ENCODE measurements at regions not wholly inside any gene's neighbourhood (a gene's known extent, or its start where the extent isn't known, plus 50 kb on each side); places are given as distances from the start of the nearest gene placed in this dataset.

DNA sequence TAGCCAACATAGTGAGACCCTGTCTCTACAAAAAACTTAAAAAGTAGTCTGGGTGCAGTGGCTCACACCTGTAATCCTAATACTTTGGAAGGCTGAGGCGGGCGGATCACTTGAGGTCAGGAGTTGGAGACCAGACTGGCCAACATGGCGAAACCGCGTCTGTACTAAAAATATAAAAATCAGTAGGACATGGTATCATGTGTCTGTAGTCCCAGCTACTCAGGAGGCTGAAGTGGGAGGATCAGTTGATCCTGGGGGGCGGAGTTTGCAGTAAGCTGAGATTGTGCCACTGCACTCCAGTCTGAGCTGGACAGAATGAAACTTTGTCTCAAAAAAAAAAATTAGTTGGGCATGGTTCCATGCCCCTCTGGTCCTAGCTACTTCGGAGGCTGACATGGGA, 57.9 kb upstream of the MIER3 start:
- no peaks in the 10 kb centered on the region for H3K27me3 ChIP-seq (ENCODE audit: control insufficient read depth in 1 of 2, insufficient read depth in 2 of 2, low read length in 2 of 2)
- H3K27ac ChIP-seq (ENCODE audit: low read depth in 1 of 2, low read length in 2 of 2), result no peak overlapping the region
- Mint-ChIP-seq H3K4me1 (ENCODE audit: low read depth) (no peaks in the 10 kb centered on the region), H3K4me3 (no peak overlapping the region), H3K27ac (no peak overlapping the region), H3K9me3 (no peaks in the 10 kb centered on the region), H3K36me3 (ENCODE audit: low read depth) (no peaks in the 10 kb centered on the region), H3K27me3 (no peaks in the 10 kb centered on the region)
- intact Hi-C loops (cut with DNase I, micrococcal nuclease), result no loop called here
- POLR2A ChIA-PET, result no interaction called here
- CTCF ChIA-PET, result interaction anchor here (0.5 kb wide), 1 partner anchor 191 kb away, joined by 3 read pairs; no protein-coding TSS in a partner anchor
- no peaks in the 10 kb centered on the region for H3K36me3 ChIP-seq (ENCODE audit: insufficient read depth, low read length)
- TF ChIP-seq, protein P1, sequence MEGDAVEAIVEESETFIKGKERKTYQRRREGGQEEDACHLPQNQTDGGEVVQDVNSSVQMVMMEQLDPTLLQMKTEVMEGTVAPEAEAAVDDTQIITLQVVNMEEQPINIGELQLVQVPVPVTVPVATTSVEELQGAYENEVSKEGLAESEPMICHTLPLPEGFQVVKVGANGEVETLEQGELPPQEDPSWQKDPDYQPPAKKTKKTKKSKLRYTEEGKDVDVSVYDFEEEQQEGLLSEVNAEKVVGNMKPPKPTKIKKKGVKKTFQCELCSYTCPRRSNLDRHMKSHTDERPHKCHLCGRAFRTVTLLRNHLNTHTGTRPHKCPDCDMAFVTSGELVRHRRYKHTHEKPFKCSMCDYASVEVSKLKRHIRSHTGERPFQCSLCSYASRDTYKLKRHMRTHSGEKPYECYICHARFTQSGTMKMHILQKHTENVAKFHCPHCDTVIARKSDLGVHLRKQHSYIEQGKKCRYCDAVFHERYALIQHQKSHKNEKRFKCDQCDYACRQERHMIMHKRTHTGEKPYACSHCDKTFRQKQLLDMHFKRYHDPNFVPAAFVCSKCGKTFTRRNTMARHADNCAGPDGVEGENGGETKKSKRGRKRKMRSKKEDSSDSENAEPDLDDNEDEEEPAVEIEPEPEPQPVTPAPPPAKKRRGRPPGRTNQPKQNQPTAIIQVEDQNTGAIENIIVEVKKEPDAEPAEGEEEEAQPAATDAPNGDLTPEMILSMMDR (IDR thresholded peaks at IDR 0.05), result no peak
- H3K4me3 ChIP-seq (ENCODE audit: low read length), result no peak overlapping the region
- H3K9me3 ChIP-seq (ENCODE audit: control insufficient read depth in 1 of 2, insufficient read depth in 1 of 2, low read length in 2 of 2), result no peaks in the 10 kb centered on the region
- ATAC-seq (ENCODE audit: poor library complexity) (no peak), DNase-seq (no peak)
- H3K4me1 ChIP-seq (ENCODE audit: insufficient read depth, low read length), result no peaks in the 10 kb centered on the region

DNA sequence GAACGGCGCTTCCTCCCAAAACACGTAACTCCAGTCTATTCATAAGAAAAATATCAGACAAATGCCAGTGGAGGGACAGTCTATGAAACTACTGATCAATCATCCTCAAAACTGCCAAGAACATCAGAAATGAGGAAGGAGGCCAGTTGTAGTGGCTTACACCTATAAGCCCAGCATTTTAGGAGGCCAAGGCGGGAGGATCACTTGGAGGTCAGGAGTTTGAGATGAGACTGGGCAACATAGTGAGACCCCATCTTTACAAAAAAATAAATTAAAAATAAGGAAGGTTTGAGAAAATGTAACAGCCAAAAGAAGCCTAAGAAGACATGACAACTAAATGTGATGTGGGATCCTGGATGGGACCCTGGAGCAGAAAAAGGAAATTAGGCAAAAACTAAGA, 58.9 kb upstream of the MIER3 start:
- no peaks in the 10 kb centered on the region for H3K27me3 ChIP-seq (ENCODE audit: control insufficient read depth in 1 of 2, insufficient read depth in 2 of 2, low read length in 2 of 2)
- Mint-ChIP-seq H3K27ac (no peak overlapping the region), H3K4me3 (no peak overlapping the region), H3K27me3 (no peaks in the 10 kb centered on the region), H3K36me3 (ENCODE audit: low read depth) (no peaks in the 10 kb centered on the region), H3K4me1 (ENCODE audit: low read depth) (no peaks in the 10 kb centered on the region), H3K9me3 (no peaks in the 10 kb centered on the region)
- no peaks in the 10 kb centered on the region for H3K36me3 ChIP-seq (ENCODE audit: insufficient read depth, low read length)
- POLR2A ChIA-PET, result interaction anchor here (0.6 kb wide), 1 partner anchor 24 kb away, joined by 4 read pairs; no protein-coding TSS in a partner anchor
- H3K9me3 ChIP-seq (ENCODE audit: control insufficient read depth in 1 of 2, insufficient read depth in 1 of 2, low read length in 2 of 2), result no peaks in the 10 kb centered on the region
- CTCF ChIA-PET, result no interaction called here
- H3K4me1 ChIP-seq (ENCODE audit: insufficient read depth, low read length), result no peaks in the 10 kb centered on the region
- H3K4me3 ChIP-seq (ENCODE audit: low read length), result no peak overlapping the region
- intact Hi-C loops (cut with DNase I, micrococcal nuclease), result no loop called here
- DNase-seq, result no peak
- no peak overlapping the region for H3K27ac ChIP-seq (ENCODE audit: low read depth in 1 of 2, low read length in 2 of 2)
- TF ChIP-seq, protein P1 (IDR thresholded peaks at IDR 0.05), result no peak
- no peak for ATAC-seq (ENCODE audit: poor library complexity)

DNA sequence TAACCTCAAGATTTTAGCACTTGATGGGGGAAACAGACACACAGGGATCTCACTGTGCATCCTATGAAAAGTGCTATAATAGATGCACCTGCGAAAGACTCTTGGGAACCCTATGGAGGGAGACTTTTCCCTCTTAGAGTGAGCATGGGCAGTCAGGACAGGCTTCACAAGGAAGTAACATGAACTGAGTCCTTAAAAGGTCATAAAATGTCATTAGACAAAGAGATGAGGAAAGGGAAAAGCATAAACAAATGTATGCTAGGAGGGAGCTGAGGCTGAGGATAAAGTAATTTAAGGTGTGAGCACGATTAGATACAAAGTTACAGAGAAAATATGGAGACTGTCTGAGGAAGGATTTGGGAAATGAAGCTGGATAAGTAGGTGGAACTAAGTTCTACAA, 60.6 kb upstream of the MIER3 start:
- DNase-seq (no peak), ATAC-seq (ENCODE audit: poor library complexity) (no peak)
- Histone ChIP-seq H3K36me3 (ENCODE audit: insufficient read depth, low read length) (no peaks in the 10 kb centered on the region), H3K27me3 (ENCODE audit: control insufficient read depth in 1 of 2, insufficient read depth in 2 of 2, low read length in 2 of 2) (no peaks in the 10 kb centered on the region), H3K4me1 (ENCODE audit: insufficient read depth, low read length) (no peaks in the 10 kb centered on the region), H3K4me3 (ENCODE audit: low read length) (no peak overlapping the region), H3K9me3 (ENCODE audit: control insufficient read depth in 1 of 2, insufficient read depth in 1 of 2, low read length in 2 of 2) (no peaks in the 10 kb centered on the region), H3K27ac (ENCODE audit: low read depth in 1 of 2, low read length in 2 of 2) (no peak overlapping the region)
- no peaks in the 10 kb centered on the region for H3K36me3 Mint-ChIP-seq (ENCODE audit: low read depth)
- ChIA-PET POLR2A (no interaction called here), CTCF (no interaction called here)
- TF ChIP-seq, protein P1 (IDR thresholded peaks at IDR 0.05), result no peak
- no peaks in the 10 kb centered on the region for H3K9me3 Mint-ChIP-seq
- no peaks in the 10 kb centered on the region for H3K4me1 Mint-ChIP-seq (ENCODE audit: low read depth)
- H3K27ac Mint-ChIP-seq, result no peak overlapping the region
- no peak overlapping the region for H3K4me3 Mint-ChIP-seq
- intact Hi-C loops (cut with DNase I, micrococcal nuclease), result no loop called here
- H3K27me3 Mint-ChIP-seq, result no peaks in the 10 kb centered on the region

All from CD4-positive, alpha-beta T cell (primary cell).